ENCODE measurements at regions not wholly inside any gene's neighbourhood (a gene's known extent, or its start where the extent isn't known, plus 50 kb on each side); places are given as distances from the start of the nearest gene placed in this dataset.

- TF ChIP-seq POLR2AphosphoS5 (IDR thresholded peaks at IDR 0.05; ENCODE audit: borderline replicate concordance, low read depth, low read length) (no peak), EZH2 (IDR thresholded peaks at IDR 0.05) (no peak), FOXP2 (optimal IDR thresholded peaks at IDR 0.05; ENCODE audit: control extremely low read depth, extremely low read length, insufficient read depth) (no peak)
Observed at GRCh38 chr1:177627148-177627910, 342.5 kb downstream of the SEC16B start.

Measured in SK-N-MC (cell line).